Caki2 (cell line): ENCODE measurements at regions not wholly inside any gene's neighbourhood (a gene's known extent, or its start where the extent isn't known, plus 50 kb on each side); places are given as distances from the start of the nearest gene placed in this dataset.
A peak's percentile ranks its signal among the peaks of the same experiment; 100 is the strongest.
"Not testable (repeated sequence)": the region's sequence is repeated elsewhere in the genome, so short reads cannot be mapped to it uniquely, and the experiment has no call there.

Source experiments
- DNase-seq: peaks from one replicate; pipeline ENCODE4 v3.0.0-alpha.2; 2015; ENCODE audit warnings: low read depth
- in situ Hi-C: cut with HindIII; loops from 2 replicates; pipeline ENCODE4 v1.10.0; 2016; ENCODE audit warnings: low sequenced_read_pairs, low pct_unique_long_range_greater_than_20kb, mixed read lengths

- in situ Hi-C loops, result no loop called here
Measured at GRCh38 chr4:156390599-156391324, 437.1 kb upstream of the CTSO start.

GRCh38 chr4:156388826-156389225 is 435.2 kb upstream of the CTSO start:
- DNase-seq, result no peak
- in situ Hi-C loops, result no loop called here

More at GRCh38 chr4:156390599-156391324, 437.1 kb upstream of the CTSO start:
- no peak for DNase-seq

DNA sequence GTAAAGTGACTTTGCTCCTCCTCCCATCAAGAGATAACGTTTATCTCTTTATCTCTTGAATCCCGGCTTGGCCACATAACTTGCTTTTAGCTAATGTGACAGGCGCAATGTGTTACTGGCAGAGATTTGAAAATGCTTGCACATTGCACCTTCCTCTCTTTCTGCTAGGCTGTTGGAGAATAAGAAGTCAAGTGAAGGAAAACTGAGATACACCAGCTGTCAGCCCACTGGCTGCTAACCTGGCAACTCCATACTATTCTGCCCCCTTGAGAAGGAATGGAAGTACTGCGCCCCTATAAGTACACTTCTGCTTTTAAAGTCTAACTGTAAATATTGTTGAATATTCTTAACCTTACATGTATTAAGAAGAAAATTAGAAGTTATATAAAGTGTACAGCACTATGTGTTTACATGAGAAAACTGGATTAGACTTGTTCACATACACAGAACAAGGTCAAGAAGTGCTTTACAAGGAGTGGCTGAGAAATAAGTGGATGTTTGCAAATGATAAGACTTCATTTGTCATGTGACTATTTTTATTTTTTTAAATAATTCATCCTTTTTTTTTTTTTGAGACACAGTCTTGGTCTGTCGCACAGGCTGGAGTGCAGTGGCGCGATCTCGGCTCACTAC is 424.5 kb upstream of the CTSO start:
- in situ Hi-C loops, result no loop called here
- peak; percentile 23 for DNase-seq

- DNase-seq, result no peak
- in situ Hi-C loops, result no loop called here
Measured at GRCh38 chr4:156377036-156377710, 423.5 kb upstream of the CTSO start.

DNA sequence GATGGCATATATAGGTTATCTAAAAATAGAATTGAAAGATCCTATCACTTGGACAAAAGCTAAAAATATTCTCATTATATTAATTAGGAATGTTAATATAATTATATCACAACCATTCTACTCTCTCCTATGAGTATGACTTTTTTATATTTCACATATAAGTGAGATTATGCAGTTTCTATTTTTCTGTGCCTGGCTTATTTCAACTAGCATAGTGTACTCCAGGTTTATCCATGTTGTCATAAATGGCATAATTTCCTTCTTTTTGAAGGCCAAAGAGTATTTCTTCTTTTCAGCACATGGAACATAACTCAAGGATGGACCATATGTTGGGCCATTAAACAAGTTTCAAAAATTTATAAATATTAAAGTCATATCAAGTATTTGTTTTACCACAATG is 421.2 kb upstream of the CTSO start:
- no peak for DNase-seq
- in situ Hi-C loops, result no loop called here

- DNase-seq, result no peak
- in situ Hi-C loops, result no loop called here
Measured at GRCh38 chr4:156374069-156374468, 420.4 kb upstream of the CTSO start.

- in situ Hi-C loops, result not testable (repeated sequence)
- DNase-seq, result peak; percentile 52
Measured at GRCh38 chr4:156367502-156367901, 413.8 kb upstream of the CTSO start.

DNA sequence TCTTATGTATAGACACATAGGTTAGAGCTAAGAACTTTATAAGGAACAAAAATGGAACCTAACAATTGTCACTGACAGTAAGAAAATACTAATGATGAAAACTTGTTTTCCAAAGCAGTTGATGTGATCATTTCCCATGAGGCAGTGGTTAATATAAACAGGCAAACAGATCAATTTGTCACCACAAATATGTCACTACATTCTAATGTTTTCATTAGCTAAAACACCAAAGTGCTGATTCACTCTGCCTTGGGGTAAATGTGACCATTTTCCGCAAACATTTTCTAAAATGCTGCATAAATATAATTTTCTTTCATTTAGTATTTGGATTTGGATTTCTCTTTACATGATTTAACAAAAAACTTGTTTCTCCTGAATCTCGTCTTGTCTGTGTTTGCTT is 408.9 kb upstream of the CTSO start:
- in situ Hi-C loops, result no loop called here
- peak; percentile 14 for DNase-seq

GRCh38 chr4:156347412-156348075 is 393.9 kb upstream of the CTSO start:
- peak; percentile 76 for DNase-seq

DNA sequence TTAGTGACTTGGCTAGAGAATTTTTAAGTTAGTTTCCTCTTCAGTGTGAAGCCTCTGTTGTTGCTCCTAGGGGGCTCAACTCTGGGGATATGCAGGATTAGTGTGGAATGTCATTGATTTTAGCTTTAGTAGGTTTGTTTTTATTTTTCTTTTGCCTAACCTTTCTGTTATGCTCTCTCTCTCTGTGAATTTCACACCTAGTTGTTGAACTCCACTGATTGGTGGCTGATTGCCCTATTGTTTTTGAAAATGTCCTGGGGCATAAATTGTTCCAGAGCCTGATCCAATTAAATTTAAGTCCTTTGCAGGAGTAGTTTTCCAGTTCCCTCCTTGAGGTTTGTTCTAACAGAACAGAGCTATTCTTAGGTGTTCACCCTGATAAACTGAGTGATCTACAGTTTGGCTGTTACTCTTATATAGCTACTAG is 393.3 kb upstream of the CTSO start:
- DNase-seq, result peak; percentile 72
- in situ Hi-C loops, result no loop called here

More at GRCh38 chr4:156347412-156348075, 393.9 kb upstream of the CTSO start:
- in situ Hi-C loops, result no loop called here

DNA sequence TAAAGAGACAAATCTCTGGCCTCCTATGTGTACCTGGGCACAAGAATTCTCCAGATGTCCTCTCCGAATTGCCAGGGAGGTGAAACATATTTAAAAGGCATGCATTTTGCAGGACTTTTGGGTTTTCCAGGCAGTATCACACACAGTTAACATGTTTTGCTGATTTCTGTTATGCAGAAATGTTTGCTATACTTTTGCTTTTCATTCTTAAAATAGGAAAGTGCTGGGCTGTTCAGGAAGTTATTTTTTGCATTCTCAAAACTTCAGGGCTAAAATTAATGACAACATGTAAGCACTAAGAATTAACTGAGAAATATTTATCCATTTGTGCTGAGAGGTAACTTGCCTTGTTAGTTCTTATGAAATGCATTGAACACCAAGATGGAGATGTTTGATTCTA is 390.7 kb upstream of the CTSO start:
- in situ Hi-C loops, result no loop called here
- no peak for DNase-seq

DNA sequence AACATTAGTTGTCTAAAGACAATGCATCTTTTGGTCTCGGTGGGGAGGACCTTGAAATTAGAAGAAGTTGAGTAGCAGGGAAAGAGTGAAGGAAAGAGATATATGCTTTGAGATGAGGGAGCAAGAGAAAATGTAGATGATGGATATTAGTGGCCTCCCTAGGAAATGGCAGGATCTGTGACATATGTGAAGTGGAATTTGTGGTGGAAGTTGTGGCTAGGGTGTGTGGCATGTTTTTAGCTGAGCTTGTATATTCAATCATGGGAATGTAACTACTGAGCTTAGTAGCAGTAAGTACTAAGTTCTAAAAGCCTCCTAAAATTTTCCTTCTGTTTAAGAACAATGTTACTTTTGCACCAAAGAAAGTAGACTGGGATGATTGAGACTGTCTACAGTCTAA is 382.8 kb upstream of the CTSO start:
- DNase-seq, result no peak
- in situ Hi-C loops, result no loop called here

DNA sequence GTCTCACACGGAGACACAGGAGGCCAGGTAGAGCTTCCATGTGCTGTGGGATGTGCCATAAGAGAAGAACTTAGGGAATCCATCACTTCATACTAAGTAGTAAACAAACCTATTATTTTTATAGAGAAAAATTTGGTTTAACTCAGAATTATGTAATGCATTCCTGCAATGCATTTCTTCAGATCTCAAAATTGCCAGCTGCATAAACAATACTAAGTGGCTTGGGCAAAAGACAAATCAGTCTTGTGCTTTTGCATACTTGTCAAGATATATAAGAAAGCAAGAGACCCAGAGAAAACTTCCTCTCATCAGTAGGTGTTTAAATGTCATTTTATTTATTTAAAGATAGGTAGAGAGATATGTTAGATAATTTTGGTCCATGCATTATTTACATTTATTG is 382.1 kb upstream of the CTSO start:
- in situ Hi-C loops, result no loop called here
- no peak for DNase-seq

GRCh38 chr4:156330436-156331031 is 376.9 kb upstream of the CTSO start:
- DNase-seq, result no peak
- in situ Hi-C loops, result no loop called here

DNA sequence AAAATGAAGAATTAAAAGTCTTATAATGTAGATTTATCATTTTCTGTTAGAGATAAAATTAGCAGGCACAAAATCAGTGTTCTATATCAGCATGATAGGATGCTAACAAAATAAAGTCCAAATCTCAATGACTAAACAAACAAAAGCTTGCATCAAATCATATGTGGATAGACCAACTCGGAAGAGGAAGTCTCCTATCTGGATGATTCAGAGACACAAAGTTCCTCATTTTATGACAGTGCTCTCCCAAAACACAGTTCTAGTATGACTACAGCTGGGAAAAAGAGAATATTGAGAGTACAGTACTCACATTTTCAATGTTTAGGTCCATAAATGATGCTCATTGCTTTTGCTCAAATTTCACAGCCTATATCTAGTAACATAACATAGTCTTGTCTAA is 376.1 kb upstream of the CTSO start:
- DNase-seq, result no peak
- in situ Hi-C loops, result no loop called here

DNA sequence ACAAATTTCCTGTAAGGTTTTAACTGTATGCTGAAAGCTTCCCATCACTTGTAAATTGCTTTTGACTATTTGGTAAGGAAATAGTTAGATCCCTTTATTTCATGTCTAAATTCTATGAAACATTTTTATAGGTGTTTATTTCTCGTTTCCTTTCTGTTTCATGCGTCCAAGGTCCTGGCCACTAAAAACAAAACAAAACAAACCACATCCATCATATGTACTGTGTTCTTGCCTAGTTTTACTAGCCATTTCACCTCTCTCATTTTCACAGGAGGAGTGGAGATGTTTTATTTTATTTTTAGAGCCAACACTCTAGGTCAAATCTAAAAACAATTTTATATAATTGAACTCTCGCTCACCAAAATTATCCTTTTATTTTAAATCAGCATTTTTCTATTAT is 375.2 kb upstream of the CTSO start:
- DNase-seq, result no peak
- in situ Hi-C loops, result no loop called here

DNA sequence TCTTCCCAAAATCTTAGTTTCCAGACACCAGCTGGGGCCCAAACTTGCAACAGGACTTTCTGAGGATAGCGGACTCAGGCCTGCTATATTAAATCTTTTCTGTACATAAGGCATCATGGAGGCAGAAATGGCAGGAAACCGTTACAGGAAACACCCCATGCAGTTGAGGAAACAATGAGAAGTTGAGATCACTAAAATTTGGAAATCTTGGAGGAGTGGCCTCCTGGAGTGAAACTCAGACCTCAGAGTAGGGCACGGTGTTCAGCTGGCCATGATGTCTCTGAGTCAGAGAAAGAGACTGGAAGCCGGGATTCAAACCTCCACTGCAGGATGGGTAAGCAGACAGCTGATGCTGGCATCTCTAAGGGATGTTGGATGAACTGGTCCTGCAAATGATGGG is 372.6 kb upstream of the CTSO start:
- in situ Hi-C loops, result no loop called here
- DNase-seq, result no peak

- DNase-seq, result no peak
- in situ Hi-C loops, result no loop called here
Measured at GRCh38 chr4:156322592-156322991, 368.9 kb upstream of the CTSO start.

GRCh38 chr4:156321203-156321602 is 367.5 kb upstream of the CTSO start:
- in situ Hi-C loops, result no loop called here
- no peak for DNase-seq
